CD4-positive, alpha-beta T cell (primary cell): ENCODE measurements at regions not wholly inside any gene's neighbourhood (a gene's known extent, or its start where the extent isn't known, plus 50 kb on each side); places are given as distances from the start of the nearest gene placed in this dataset.

Experiments
- ATAC-seq: fragments of 200-7000 bp; cut with Tn5 transposase; one replicate; pipeline ENCODE4 v1.10.0; 2022; ENCODE audit warnings: mild to moderate bottlenecking; ENCODE audit not compliant: poor library complexity
- CTCF ChIA-PET: fragments of 350-600 bp; sonication (Branson Sonifier 250); formaldehyde crosslinking; loops from one replicate; lab custom pipeline; 2021; ENCODE audit warnings: antibody characterized with exemption, inconsistent platforms; lab: Charles Lee
- POLR2A ChIA-PET: fragments of 350-600 bp; sonication (Branson Sonifier 250); formaldehyde crosslinking; loops from one replicate; lab custom pipeline; 2021; ENCODE audit warnings: antibody characterized with exemption, inconsistent platforms; lab: Charles Lee
- DNase-seq, 14 experiments: peaks; one replicate each; pipeline ENCODE4 v3.0.0-alpha.2; 2013 to 2020; ENCODE audit warnings: mixed read lengths in 2 of 14
- H3K27ac ChIP-seq, 2 donors: one replicate each; pipeline versions ENCODE4 v1.5.1 to v1.7.0; 2013; ENCODE audit warnings: low read length in 2 of 2, low read depth in 1 of 2, mild to moderate bottlenecking in 1 of 2
- H3K27me3 ChIP-seq, 2 experiments: 1 replicate in 1 of 2; 2 replicates in 1 of 2; pipeline versions ENCODE4 v1.6.1 to v1.7.0; 2013; ENCODE audit warnings: low read length in 2 of 2, control low read depth in 1 of 2, mild to moderate bottlenecking in 1 of 2, moderate library complexity in 1 of 2; ENCODE audit not compliant: insufficient read depth in 2 of 2, control insufficient read depth in 1 of 2
- H3K36me3 ChIP-seq: one replicate; pipeline ENCODE4 v1.6.1; 2013; ENCODE audit warnings: low read length, control low read depth; ENCODE audit not compliant: insufficient read depth
- H3K4me1 ChIP-seq: one replicate; pipeline ENCODE4 v1.6.1; 2013; ENCODE audit warnings: low read length, control low read depth; ENCODE audit not compliant: insufficient read depth
- H3K4me3 ChIP-seq: one replicate; pipeline ENCODE4 v1.5.1; 2013; ENCODE audit warnings: mild to moderate bottlenecking, low read length, moderate library complexity
- H3K9me3 ChIP-seq, 2 experiments: 1 replicate in 1 of 2; 2 replicates in 1 of 2; pipeline versions ENCODE4 v1.6.1 to v1.7.0; 2013; ENCODE audit warnings: low read length in 2 of 2, mild to moderate bottlenecking in 2 of 2, control low read depth in 1 of 2, moderate library complexity in 1 of 2; ENCODE audit not compliant: control insufficient read depth in 1 of 2, insufficient read depth in 1 of 2
- H3K27ac Mint-ChIP-seq: one replicate; pipeline ENCODE4 v1.8.0; 2020; ENCODE audit warnings: mixed read lengths
- H3K27me3 Mint-ChIP-seq: one replicate; pipeline ENCODE4 v1.8.0; 2021; ENCODE audit warnings: mixed read lengths
- H3K36me3 Mint-ChIP-seq: one replicate; pipeline ENCODE4 v1.8.0; 2021; ENCODE audit warnings: low read depth, mixed read lengths
- H3K4me1 Mint-ChIP-seq: one replicate; pipeline ENCODE4 v1.8.0; 2021; ENCODE audit warnings: low read depth, mixed read lengths
- H3K4me3 Mint-ChIP-seq: one replicate; pipeline ENCODE4 v1.8.0; 2020; ENCODE audit warnings: mild to moderate bottlenecking, mixed read lengths
- H3K9me3 Mint-ChIP-seq: one replicate; pipeline ENCODE4 v1.8.0; 2020; ENCODE audit warnings: mixed read lengths
- CTCF ChIP-seq: fragments of 200-600 bp; IDR thresholded peaks from one replicate; pipeline ENCODE4 v1.8.0; 2022; ENCODE audit warnings: antibody characterized with exemption, mild to moderate bottlenecking
- intact Hi-C, 2 experiments: fragments of 100-400 bp; cut with DNase I in 1 of 2; cut with micrococcal nuclease in 1 of 2; formaldehyde crosslinking; loops; one replicate each; pipeline versions ENCODE4 v1.15.1 to v1.9.0; 2023 to 2025; cut with DNase I, micrococcal nuclease

GRCh38 chr5:101688156-101688555 lies 607.9 kb downstream of the SLCO4C1 start:
- H3K36me3 Mint-ChIP-seq = no peaks in the 10 kb centered on the region
- no peaks in the 10 kb centered on the region for H3K27me3 Mint-ChIP-seq
- no peaks in the 10 kb centered on the region for H3K4me1 Mint-ChIP-seq
- Histone ChIP-seq H3K4me3 (no peak overlapping the region), H3K36me3 (no peaks in the 10 kb centered on the region), H3K27ac (no peak overlapping the region), H3K9me3 (no peaks in the 10 kb centered on the region), H3K4me1 (no peaks in the 10 kb centered on the region), H3K27me3 (no peaks in the 10 kb centered on the region)
- DNase-seq (no peak), ATAC-seq (no peak)
- TF ChIP-seq CTCF = no peak
- H3K27ac Mint-ChIP-seq = no peak overlapping the region
- ChIA-PET POLR2A (no interaction called here), CTCF (interaction anchor here (0.6 kb wide), 1 partner anchor 19 kb away, joined by 3 read pairs; no protein-coding TSS in a partner anchor)
- no peaks in the 10 kb centered on the region for H3K9me3 Mint-ChIP-seq
- intact Hi-C loops = no loop called here
- H3K4me3 Mint-ChIP-seq = no peak overlapping the region

GRCh38 chr5:101687349-101687985 lies 608.6 kb downstream of the SLCO4C1 start:
- H3K36me3 ChIP-seq = no peaks in the 10 kb centered on the region
- Mint-ChIP-seq H3K4me3 (no peak overlapping the region), H3K27me3 (no peaks in the 10 kb centered on the region), H3K36me3 (no peaks in the 10 kb centered on the region), H3K9me3 (no peaks in the 10 kb centered on the region), H3K4me1 (no peaks in the 10 kb centered on the region), H3K27ac (no peak overlapping the region)
- ATAC-seq (no peak), DNase-seq (no peak)
- CTCF ChIA-PET = interaction anchor here (0.6 kb wide), 1 partner anchor 18 kb away, joined by 3 read pairs; no protein-coding TSS in a partner anchor
- intact Hi-C loops = no loop called here
- no peak overlapping the region for H3K4me3 ChIP-seq
- H3K4me1 ChIP-seq = no peaks in the 10 kb centered on the region
- TF ChIP-seq CTCF = no peak
- H3K27me3 ChIP-seq = no peaks in the 10 kb centered on the region
- POLR2A ChIA-PET = no interaction called here
- H3K9me3 ChIP-seq = no peaks in the 10 kb centered on the region
- H3K27ac ChIP-seq = no peak overlapping the region

GRCh38 chr5:101686536-101687157 lies 609.4 kb downstream of the SLCO4C1 start:
- no peak overlapping the region for H3K4me3 Mint-ChIP-seq
- no peak overlapping the region for H3K27ac ChIP-seq
- no peaks in the 10 kb centered on the region for H3K36me3 Mint-ChIP-seq
- no peak overlapping the region for H3K27ac Mint-ChIP-seq
- intact Hi-C loops = no loop called here
- no peaks in the 10 kb centered on the region for H3K27me3 ChIP-seq
- H3K9me3 ChIP-seq = no peaks in the 10 kb centered on the region
- no peaks in the 10 kb centered on the region for H3K4me1 Mint-ChIP-seq
- no peak for ATAC-seq
- H3K4me1 ChIP-seq = no peaks in the 10 kb centered on the region
- CTCF ChIA-PET = no interaction called here
- H3K9me3 Mint-ChIP-seq = no peaks in the 10 kb centered on the region
- H3K36me3 ChIP-seq = no peaks in the 10 kb centered on the region
- DNase-seq = no peak
- no peaks in the 10 kb centered on the region for H3K27me3 Mint-ChIP-seq
- TF ChIP-seq CTCF = no peak
- POLR2A ChIA-PET = no interaction called here
- no peak overlapping the region for H3K4me3 ChIP-seq
